Suppressor macrophage treated with lipopolysaccharide for 4 hours (primary cell): ENCODE measurements at regions not wholly inside any gene's neighbourhood (a gene's known extent, or its start where the extent isn't known, plus 50 kb on each side); places are given as distances from the start of the nearest gene placed in this dataset.
A peak's percentile ranks its signal among the peaks of the same experiment; 100 is the strongest.
"Not testable (repeated sequence)": the region's sequence is repeated elsewhere in the genome, so short reads cannot be mapped to it uniquely, and the experiment has no call there.

ENCODE experiments used
- DNase-seq: peaks from one replicate; pipeline ENCODE4 v3.0.0-alpha.2; 2020

- no peak for DNase-seq
Observed at GRCh38 chr16:52234626-52235025, 312.3 kb downstream of the TOX3 start.

DNA sequence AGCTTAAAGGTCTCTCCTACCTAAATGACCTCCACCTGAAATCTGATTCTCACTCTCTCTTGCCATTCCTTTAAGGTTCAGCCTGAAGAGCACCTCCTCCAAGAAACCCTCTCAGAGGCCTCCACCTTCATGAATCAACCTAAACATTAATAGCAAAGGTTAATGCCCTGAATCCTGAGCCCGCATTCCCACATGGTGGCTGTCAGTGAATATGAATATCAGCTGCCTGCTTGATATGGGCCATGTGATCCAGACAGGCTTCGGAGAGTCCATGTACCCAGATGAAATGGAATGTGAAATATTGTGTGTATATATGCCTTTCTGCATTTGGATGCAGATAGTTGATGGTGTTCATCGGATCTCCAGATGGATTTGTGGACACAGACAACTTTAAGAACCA is 317.5 kb downstream of the TOX3 start:
- no peak for DNase-seq

GRCh38 chr16:52227851-52228250 is 319.1 kb downstream of the TOX3 start:
- DNase-seq: no peak

DNA sequence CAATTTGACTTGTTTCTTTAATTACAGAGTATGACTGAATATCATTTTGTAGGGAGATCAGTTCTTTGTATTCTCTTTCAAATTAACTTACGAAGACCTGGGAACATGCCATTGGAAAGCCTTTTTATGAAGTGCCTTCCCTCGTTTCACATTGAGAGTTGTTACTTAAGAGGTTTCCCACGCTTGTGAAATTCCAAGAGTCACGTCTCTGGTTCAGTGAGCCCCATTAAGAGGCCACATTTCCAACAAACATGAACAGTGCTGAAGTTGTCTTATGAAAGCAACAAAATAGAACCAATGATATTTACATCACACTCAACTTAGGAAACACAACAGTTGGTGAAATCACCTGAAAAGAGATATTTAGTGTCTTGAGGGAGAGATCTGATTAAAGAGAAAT is 334.1 kb downstream of the TOX3 start:
- no peak for DNase-seq

GRCh38 chr16:52209227-52209626 is 337.7 kb downstream of the TOX3 start:
- DNase-seq: no peak

DNA sequence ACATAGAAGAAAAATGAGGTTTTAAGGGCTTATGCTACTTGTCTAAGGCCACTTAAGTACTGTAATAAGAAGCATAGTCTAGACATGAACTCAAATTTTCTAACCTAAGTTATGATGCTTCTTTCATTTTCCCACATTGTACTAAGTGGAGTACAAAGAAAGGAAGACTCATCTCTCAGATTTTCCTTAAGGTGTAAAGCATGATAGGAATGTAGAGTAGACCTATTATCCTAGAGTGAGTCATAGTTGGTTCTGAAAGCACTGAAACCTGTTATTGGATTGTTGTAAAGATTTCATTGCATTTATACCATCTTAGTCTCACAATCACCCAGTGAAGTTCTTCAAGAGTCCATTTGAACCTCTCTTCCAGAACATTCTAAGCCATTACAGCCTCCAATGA is 343.8 kb downstream of the TOX3 start:
- no peak for DNase-seq

DNA sequence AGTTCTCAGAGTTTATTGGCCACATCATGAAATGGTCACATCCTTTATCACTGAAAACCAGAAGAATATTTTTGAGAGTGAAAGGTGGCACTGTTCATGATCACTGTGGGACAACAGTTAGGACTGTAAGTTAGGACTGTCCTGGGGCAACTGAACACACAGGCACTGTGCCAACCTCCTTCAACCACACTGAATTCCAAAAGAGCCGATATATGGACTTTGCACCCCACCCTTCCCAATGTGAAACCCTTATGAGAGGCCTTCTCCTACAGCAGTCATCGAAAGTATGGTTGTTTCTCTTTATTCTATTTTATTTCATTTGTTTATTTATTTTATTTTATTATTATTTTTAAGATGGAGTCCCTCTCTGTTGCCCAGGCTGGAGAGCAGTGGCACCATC is 353.5 kb downstream of the TOX3 start:
- no peak for DNase-seq

DNA sequence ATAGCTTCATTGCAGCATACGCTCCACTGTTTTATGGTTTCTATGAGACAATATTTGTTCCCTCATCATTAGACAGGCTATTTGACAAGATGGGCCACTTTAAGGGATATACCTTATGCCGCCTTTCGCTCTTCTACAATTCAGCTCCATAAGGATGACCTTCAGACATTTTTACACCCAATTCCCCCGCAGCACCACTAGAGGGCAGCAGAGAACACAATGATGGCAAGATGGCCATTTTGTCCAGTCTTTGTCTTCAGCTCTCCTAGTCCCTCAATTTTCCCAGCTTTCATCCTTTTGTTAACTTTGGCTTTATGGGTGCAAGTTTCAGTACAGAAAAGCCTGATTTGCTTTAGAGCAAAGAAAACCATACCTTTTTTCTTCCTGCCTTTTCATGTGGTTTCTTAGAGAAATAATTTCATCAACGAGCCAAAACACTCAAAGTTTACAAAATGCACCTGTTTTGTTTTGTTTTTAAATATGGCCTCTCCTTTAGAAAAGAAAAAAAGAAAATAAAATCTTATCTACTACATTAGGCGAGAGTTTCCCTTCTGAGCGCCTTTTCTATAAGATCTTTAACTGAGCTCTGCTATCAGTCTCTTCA is 355.3 kb downstream of the TOX3 start:
- peak; percentile 73 for DNase-seq

- DNase-seq: no peak
Observed at GRCh38 chr16:52184336-52184735, 362.6 kb downstream of the TOX3 start.

GRCh38 chr16:52182840-52183239 is 364.1 kb downstream of the TOX3 start:
- no peak for DNase-seq

DNA sequence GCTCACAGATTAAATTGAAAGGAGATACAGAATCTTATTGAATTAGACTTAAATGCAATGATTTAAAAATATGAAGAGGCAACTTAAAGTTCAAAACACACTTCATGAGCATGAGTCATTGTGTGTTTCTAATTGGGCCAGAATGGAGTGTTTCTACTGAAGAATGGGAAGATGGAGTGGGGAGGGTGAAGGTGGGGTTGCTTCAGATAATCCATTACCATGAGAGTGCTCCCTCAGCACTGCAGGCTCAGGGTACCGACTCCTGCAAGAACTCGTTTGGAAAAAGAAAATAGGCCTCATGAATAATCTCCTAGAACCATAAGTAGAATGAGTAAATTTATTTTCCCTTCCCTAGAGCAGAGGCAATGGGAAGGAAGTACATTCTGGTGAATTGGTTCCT is 372.8 kb downstream of the TOX3 start:
- no peak for DNase-seq

DNA sequence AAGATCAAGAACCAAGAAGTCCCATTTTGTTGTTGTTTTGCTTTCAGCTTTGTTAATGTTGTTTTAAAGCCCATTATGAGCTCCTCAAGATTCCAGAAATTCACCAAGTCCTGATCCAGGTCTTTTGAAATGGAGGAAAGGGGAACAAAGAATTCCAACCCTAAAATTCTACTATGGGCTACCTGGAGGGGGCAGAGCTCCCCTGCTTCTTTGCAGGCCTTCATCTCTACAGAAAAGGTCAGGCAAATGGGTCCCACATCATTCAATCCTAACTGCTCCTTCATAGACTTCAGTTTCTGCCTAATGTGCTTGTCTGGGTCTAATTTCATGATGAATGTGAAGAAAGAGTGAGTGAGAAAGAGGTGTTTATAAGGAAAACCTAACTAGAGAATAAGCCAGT is 375.5 kb downstream of the TOX3 start:
- no peak for DNase-seq

GRCh38 chr16:52167328-52167727 is 379.6 kb downstream of the TOX3 start:
- no peak for DNase-seq

GRCh38 chr16:52165961-52166360 is 381.0 kb downstream of the TOX3 start:
- no peak for DNase-seq

DNA sequence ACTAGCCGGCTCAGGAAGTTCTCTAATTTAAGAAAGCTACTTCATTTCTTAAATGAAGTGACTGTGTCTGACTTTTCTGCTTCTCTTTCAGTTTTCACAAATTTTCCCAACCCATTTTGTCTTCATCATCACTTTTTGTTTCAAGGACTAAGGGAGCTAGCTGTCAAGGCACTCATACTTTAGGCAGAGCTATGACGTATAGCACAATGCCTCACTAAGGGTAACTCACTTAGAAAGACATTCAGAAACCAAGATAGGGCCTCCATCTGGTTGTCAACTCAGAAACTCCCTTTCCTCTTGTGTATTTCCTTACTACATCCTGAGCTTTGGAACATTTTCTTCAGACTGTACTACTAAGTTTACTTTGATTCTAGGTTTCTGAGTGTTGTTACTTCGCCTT is 397.9 kb downstream of the TOX3 start:
- DNase-seq: no peak

DNA sequence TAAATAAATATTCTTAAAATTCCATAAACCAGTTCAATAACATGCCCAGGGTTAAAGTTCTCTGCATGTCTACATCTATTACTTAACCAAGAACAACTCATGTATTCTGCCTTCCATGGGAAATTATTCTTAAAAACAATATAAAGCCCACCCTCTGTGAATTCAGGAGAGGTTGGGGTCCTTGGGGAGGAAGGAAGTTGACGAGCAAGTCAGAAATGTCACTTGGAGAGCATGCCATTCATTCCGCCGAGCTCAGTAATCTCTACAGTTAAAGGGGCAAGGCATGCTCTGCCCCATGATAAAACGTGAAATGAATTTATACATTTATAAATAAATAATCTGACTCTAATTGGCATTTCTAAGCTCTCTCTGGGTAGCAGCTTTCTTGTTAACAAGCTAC is 405.1 kb downstream of the TOX3 start:
- no peak for DNase-seq

- no peak for DNase-seq
Observed at GRCh38 chr16:52128361-52128760, 418.6 kb downstream of the TOX3 start.

GRCh38 chr16:52123842-52124241 is 423.1 kb downstream of the TOX3 start:
- no peak for DNase-seq

DNA sequence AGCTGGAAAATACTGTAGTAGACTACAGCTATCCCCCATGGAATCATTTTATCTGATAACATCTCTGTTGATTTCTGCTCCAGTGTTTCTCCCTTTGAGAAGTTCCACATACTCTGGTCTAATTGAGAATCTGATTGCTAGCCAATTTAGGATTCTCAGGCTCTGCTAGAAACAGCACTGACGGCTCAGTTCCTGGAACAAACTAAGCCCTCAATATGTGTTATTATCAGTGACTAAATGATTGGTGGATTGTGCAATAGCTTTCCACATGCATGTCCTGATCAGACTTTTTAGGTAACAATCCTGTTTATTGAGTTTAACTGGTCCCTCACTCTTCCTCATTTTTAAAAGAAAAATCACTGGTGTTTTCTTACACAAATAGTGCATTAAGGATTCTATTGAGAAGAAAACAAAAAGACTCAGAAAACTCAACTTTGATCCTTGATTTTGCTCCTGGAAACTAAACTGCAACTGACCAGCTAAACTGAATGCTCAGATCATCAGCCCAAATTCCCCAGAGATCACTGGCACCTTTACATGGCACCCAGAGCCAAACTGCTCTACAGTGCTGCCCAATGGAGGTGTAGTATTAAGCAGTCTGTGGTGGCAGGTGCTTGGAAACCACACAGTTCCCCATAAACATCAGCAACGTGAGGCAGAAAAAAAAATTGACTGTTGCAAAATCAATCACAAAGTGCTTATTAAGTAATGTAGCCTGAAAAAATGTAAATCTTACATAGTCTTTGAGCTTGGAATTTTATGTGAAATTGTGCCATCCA is 423.7 kb downstream of the TOX3 start:
- DNase-seq: no peak

DNA sequence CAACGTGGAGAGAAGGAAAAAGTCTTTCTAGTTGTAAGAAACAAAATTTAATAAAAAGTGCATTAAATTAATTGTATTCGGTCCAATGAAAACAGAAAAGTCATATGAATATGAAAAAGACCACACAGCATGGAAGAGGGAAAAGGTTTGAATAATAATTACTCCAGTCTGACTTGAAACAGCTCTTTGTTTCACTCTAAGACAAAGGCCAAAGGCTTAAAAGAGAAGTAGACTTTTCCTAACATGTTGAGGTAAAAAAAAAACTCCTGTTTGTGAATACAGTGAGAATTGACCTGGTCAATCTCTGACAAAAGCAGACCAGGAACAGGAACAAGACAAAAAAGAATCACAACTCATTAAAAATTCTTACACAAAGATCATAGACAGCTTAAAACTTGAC is 429.8 kb downstream of the TOX3 start:
- DNase-seq: no peak

DNA sequence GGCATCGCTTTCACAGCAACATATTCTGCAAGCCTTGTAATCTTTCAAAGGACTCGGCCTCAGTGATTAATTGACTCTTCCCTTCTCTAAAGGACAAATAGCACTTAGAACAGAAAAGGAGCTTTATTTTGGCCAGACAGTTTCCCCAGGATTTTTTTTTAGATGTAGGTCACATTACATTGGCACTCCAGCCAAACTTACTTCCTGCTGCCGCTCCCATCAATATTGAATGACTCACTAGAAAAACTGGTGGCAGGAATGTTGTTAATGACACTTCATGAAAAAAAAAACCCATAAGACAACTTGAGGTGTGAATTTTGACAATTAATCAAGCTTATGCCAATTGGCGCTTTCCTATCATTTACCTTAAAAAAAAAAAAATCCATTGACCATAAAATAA is 432.6 kb downstream of the TOX3 start:
- DNase-seq: no peak

GRCh38 chr16:52113533-52114183 is 433.3 kb downstream of the TOX3 start:
- no peak for DNase-seq

DNA sequence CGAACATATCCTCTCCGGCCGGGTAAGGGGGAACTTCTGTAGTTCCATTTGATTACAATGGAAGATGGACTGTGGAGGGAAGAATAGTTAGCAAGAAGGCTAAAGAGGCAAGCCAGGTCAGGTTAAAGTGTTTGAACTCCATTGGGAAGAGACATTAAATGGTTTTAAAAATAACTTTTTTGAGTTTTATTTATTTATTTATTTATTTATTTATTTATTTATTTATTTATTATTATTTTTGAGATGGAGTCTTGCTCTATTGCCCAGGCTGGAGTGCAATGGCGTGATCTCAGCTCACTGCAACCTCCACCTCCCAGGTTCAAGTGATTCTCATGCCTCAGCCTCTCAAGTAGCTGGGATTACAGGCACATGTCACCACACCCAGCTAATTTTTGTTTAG is 441.9 kb downstream of the TOX3 start:
- DNase-seq: not testable (repeated sequence)

DNA sequence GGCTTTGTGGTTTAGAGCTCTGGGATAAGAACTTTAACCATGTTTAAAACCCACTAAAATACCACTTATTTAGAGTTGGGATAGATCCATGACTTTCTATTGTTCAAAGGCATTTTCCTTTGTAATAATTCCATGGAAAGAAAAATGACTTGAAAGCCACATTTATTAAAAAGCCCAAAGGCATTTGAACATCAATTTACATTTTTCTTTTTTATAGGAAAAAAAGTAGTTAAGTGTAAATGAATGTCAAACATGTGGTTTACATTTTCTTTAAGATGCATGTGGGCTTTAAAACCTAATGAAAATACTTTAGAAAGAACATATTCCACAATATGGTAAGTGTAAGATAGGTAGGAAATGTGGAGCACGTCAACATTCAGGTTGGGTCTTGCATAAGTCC is 443.2 kb downstream of the TOX3 start:
- DNase-seq: no peak
